Ectodermal cell (in vitro differentiated cells): ENCODE measurements at regions not wholly inside any gene's neighbourhood (a gene's known extent, or its start where the extent isn't known, plus 50 kb on each side); places are given as distances from the start of the nearest gene placed in this dataset.

ENCODE experiments used
- H3K27ac ChIP-seq: 2 replicates; pipeline ENCODE4 v1.7.0; 2013; ENCODE audit warnings: mild to moderate bottlenecking, low read depth, low read length; ENCODE audit not compliant: insufficient read depth, poor library complexity, severe bottlenecking
- H3K27me3 ChIP-seq: 2 replicates; pipeline ENCODE4 v1.7.0; 2013; ENCODE audit warnings: mild to moderate bottlenecking, low read length; ENCODE audit not compliant: insufficient read depth, control insufficient read depth, poor library complexity, severe bottlenecking
- H3K36me3 ChIP-seq: one replicate; pipeline ENCODE4 v1.7.0; 2013; ENCODE audit warnings: low read length; ENCODE audit not compliant: control insufficient read depth, insufficient read depth
- H3K4me1 ChIP-seq: one replicate; pipeline ENCODE4 v1.7.0; 2013; ENCODE audit warnings: low read length; ENCODE audit not compliant: control insufficient read depth, insufficient read depth
- H3K4me3 ChIP-seq: 2 replicates; pipeline ENCODE4 v1.7.0; 2013; ENCODE audit warnings: low read depth, low read length, control low read depth; ENCODE audit not compliant: insufficient read depth
- H3K9me3 ChIP-seq: 2 replicates; pipeline ENCODE4 v1.7.0; 2013; ENCODE audit warnings: mild to moderate bottlenecking, low read length, moderate library complexity; ENCODE audit not compliant: control insufficient read depth
- WGBS, 2 experiments: methylation state at CpG; one replicate each; pipeline ENCODE4 v1.1.7; 2013; ENCODE audit warnings: missing lambda C conversion rate in 2 of 2; 5-methylcytosine and 5-hydroxymethylcytosine counted together

- whole genome bisulfite sequencing, 2 experiments = 94% methylated on average over 2 of the region's 2 CpGs; no CpG with 5 or more reads in 1 of the 2 experiments
- no peaks in the 10 kb centered on the region for H3K27me3 ChIP-seq
- H3K9me3 ChIP-seq = no peaks in the 10 kb centered on the region
- no peak overlapping the region for H3K27ac ChIP-seq
- H3K36me3 ChIP-seq = no peaks in the 10 kb centered on the region
- H3K4me3 ChIP-seq = no peak overlapping the region
- no peaks in the 10 kb centered on the region for H3K4me1 ChIP-seq
Measured at GRCh38 chr6:23523771-23524170, 602.2 kb upstream of the NRSN1 start.

- Histone ChIP-seq H3K36me3 (no peaks in the 10 kb centered on the region), H3K4me1 (no peaks in the 10 kb centered on the region), H3K9me3 (no peaks in the 10 kb centered on the region), H3K27me3 (no peaks in the 10 kb centered on the region), H3K4me3 (no peak overlapping the region), H3K27ac (no peak overlapping the region)
Measured at GRCh38 chr6:23524548-23524947, 601.5 kb upstream of the NRSN1 start.

- WGBS, 2 experiments = 93 to 96% methylated on average over 5 of the region's 5 CpGs
- Histone ChIP-seq H3K4me3 (no peak overlapping the region), H3K27ac (no peak overlapping the region), H3K4me1 (no peaks in the 10 kb centered on the region), H3K9me3 (no peaks in the 10 kb centered on the region), H3K36me3 (no peaks in the 10 kb centered on the region), H3K27me3 (no peaks in the 10 kb centered on the region)
Measured at GRCh38 chr6:23526526-23526925, 599.5 kb upstream of the NRSN1 start.

- no peaks in the 10 kb centered on the region for H3K27me3 ChIP-seq
- no peaks in the 10 kb centered on the region for H3K9me3 ChIP-seq
- H3K36me3 ChIP-seq = no peaks in the 10 kb centered on the region
- WGBS, 2 experiments = 92 to 98% methylated on average over 2 of the region's 2 CpGs
- no peak overlapping the region for H3K27ac ChIP-seq
- no peak overlapping the region for H3K4me3 ChIP-seq
- no peaks in the 10 kb centered on the region for H3K4me1 ChIP-seq
Measured at GRCh38 chr6:23529902-23530301, 596.1 kb upstream of the NRSN1 start.

GRCh38 chr6:23531666-23532065 lies 594.3 kb upstream of the NRSN1 start:
- Histone ChIP-seq H3K36me3 (no peaks in the 10 kb centered on the region), H3K4me3 (no peak overlapping the region), H3K9me3 (no peaks in the 10 kb centered on the region), H3K27me3 (no peaks in the 10 kb centered on the region), H3K4me1 (no peaks in the 10 kb centered on the region), H3K27ac (no peak overlapping the region)
- 98 to 100% methylated on average over 2 of the region's 2 CpGs for WGBS, 2 experiments

- Histone ChIP-seq H3K9me3 (no peaks in the 10 kb centered on the region), H3K27ac (no peak overlapping the region), H3K36me3 (no peaks in the 10 kb centered on the region), H3K4me1 (no peaks in the 10 kb centered on the region), H3K4me3 (no peak overlapping the region), H3K27me3 (no peaks in the 10 kb centered on the region)
Measured at GRCh38 chr6:23532227-23532626, 593.8 kb upstream of the NRSN1 start.

GRCh38 chr6:23533311-23533710 lies 592.7 kb upstream of the NRSN1 start:
- no peak overlapping the region for H3K4me3 ChIP-seq
- H3K4me1 ChIP-seq = no peaks in the 10 kb centered on the region
- H3K9me3 ChIP-seq = no peaks in the 10 kb centered on the region
- H3K27me3 ChIP-seq = no peaks in the 10 kb centered on the region
- no peak overlapping the region for H3K27ac ChIP-seq
- H3K36me3 ChIP-seq = no peaks in the 10 kb centered on the region
- WGBS, 2 experiments = 91 to 100% methylated on average over 2 of the region's 2 CpGs

- WGBS, 2 experiments = 87 to 89% methylated on average over 6 to 7 of the region's 7 CpGs
- no peaks in the 10 kb centered on the region for H3K27me3 ChIP-seq
- no peaks in the 10 kb centered on the region for H3K4me1 ChIP-seq
- H3K9me3 ChIP-seq = no peaks in the 10 kb centered on the region
- no peak overlapping the region for H3K4me3 ChIP-seq
- H3K27ac ChIP-seq = no peak overlapping the region
- H3K36me3 ChIP-seq = no peaks in the 10 kb centered on the region
Measured at GRCh38 chr6:23533944-23534343, 592.1 kb upstream of the NRSN1 start.

GRCh38 chr6:23534351-23534750 lies 591.7 kb upstream of the NRSN1 start:
- 87% methylated on average over 2 of the region's 2 CpGs for WGBS, 2 experiments
- H3K4me3 ChIP-seq = no peak overlapping the region

GRCh38 chr6:23535101-23535500 lies 590.9 kb upstream of the NRSN1 start:
- Histone ChIP-seq H3K27ac (no peak overlapping the region), H3K27me3 (no peaks in the 10 kb centered on the region)
- 83 to 98% methylated on average over 2 of the region's 2 CpGs for WGBS, 2 experiments

More at GRCh38 chr6:23534351-23534750, 591.7 kb upstream of the NRSN1 start:
- H3K27me3 ChIP-seq = no peaks in the 10 kb centered on the region
- no peaks in the 10 kb centered on the region for H3K36me3 ChIP-seq
- H3K4me1 ChIP-seq = no peaks in the 10 kb centered on the region
- no peak overlapping the region for H3K27ac ChIP-seq
- H3K9me3 ChIP-seq = no peaks in the 10 kb centered on the region

GRCh38 chr6:23537828-23538227 lies 588.2 kb upstream of the NRSN1 start:
- Histone ChIP-seq H3K9me3 (no peaks in the 10 kb centered on the region), H3K36me3 (no peaks in the 10 kb centered on the region), H3K4me3 (no peak overlapping the region), H3K4me1 (no peaks in the 10 kb centered on the region), H3K27me3 (no peaks in the 10 kb centered on the region), H3K27ac (no peak overlapping the region)

More at GRCh38 chr6:23535101-23535500, 590.9 kb upstream of the NRSN1 start:
- H3K4me1 ChIP-seq = no peaks in the 10 kb centered on the region
- no peak overlapping the region for H3K4me3 ChIP-seq
- H3K9me3 ChIP-seq = no peaks in the 10 kb centered on the region
- H3K36me3 ChIP-seq = no peaks in the 10 kb centered on the region
